H1 (cell line): ENCODE measurements at regions not wholly inside any gene's neighbourhood (a gene's known extent, or its start where the extent isn't known, plus 50 kb on each side); places are given as distances from the start of the nearest gene placed in this dataset.

Source experiments
- BCL11A ChIP-seq, 2 experiments: IDR thresholded peaks; one replicate each; pipeline ENCODE4 v1.6.1; 2011; ENCODE audit warnings: low read depth in 2 of 2, low read length in 2 of 2, mild to moderate bottlenecking in 2 of 2
- GTF2F1 ChIP-seq: IDR thresholded peaks from 2 replicates; pipeline ENCODE4 v1.6.1; 2012; ENCODE audit warnings: low read depth, low read length, improper control_type of control experiment, borderline replicate concordance
- KDM4A ChIP-seq: IDR thresholded peaks from one replicate; pipeline ENCODE4 v1.7.1; 2012; ENCODE audit warnings: low read depth, mild to moderate bottlenecking, moderate library complexity, low read length, inconsistent platforms; ENCODE audit not compliant: severe bottlenecking
- NANOG ChIP-seq: IDR thresholded peaks from 2 replicates; pipeline ENCODE4 v1.6.1; 2011; ENCODE audit warnings: low read length, low read depth, mild to moderate bottlenecking, inconsistent platforms; ENCODE audit not compliant: insufficient read depth, poor library complexity, severe bottlenecking
- SIN3A ChIP-seq, 2 experiments: IDR thresholded peaks in 1 of 2; conservative IDR thresholded peaks in 1 of 2; 2 replicates each; pipeline ENCODE4 v1.6.1; 2011 to 2012; ENCODE audit warnings: low read length in 2 of 2, improper control_type of control experiment in 1 of 2, low read depth in 1 of 2, mild to moderate bottlenecking in 1 of 2
- SRF ChIP-seq: IDR thresholded peaks from 2 replicates; pipeline ENCODE4 v1.6.1; 2011; ENCODE audit warnings: mild to moderate bottlenecking, low read depth, low read length, moderate library complexity

- TF ChIP-seq SRF (no peak), KDM4A (no peak), GTF2F1 (no peak), BCL11A (IDR thresholded peaks at IDR 0.05; ENCODE audit: low read depth in 2 of 2, low read length in 2 of 2) (no peak), SIN3A (conservative IDR thresholded peaks at IDR 0.05 in 1 of 2, IDR thresholded peaks at IDR 0.05 in 1 of 2; ENCODE audit: low read depth in 1 of 2, low read length in 2 of 2) (no peak), NANOG (no peak)
Observed at GRCh38 chrX:39012621-39013111, 211.4 kb downstream of the MID1IP1 start (continued).
